ENCODE measurements at regions not wholly inside any gene's neighbourhood (a gene's known extent, or its start where the extent isn't known, plus 50 kb on each side); places are given as distances from the start of the nearest gene placed in this dataset.

DNA sequence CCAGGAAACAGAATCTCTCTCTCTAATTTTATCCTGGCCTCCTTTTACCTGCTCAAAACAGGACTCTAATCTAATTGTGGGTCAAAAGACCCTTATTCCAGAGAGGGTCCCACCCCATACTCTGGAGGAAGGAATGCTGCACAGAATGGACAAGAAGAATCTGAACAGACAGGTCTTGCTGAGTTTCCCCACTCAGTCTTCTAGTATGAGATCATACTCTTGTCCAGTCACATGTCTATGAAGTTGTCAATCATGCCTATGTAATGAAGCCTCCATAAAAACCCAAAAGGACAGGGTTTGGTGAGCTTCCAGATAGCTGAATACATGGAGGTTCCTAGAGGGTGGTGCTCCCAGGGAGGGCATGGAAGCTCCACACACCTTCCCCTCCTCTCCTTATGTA, 123.9 kb upstream of the FER start (continued):
- TF ChIP-seq, protein P1, sequence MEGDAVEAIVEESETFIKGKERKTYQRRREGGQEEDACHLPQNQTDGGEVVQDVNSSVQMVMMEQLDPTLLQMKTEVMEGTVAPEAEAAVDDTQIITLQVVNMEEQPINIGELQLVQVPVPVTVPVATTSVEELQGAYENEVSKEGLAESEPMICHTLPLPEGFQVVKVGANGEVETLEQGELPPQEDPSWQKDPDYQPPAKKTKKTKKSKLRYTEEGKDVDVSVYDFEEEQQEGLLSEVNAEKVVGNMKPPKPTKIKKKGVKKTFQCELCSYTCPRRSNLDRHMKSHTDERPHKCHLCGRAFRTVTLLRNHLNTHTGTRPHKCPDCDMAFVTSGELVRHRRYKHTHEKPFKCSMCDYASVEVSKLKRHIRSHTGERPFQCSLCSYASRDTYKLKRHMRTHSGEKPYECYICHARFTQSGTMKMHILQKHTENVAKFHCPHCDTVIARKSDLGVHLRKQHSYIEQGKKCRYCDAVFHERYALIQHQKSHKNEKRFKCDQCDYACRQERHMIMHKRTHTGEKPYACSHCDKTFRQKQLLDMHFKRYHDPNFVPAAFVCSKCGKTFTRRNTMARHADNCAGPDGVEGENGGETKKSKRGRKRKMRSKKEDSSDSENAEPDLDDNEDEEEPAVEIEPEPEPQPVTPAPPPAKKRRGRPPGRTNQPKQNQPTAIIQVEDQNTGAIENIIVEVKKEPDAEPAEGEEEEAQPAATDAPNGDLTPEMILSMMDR (IDR thresholded peaks at IDR 0.05 in 2 of 3, conservative IDR thresholded peaks at IDR 0.05 in 1 of 3; ENCODE audit: borderline replicate concordance in 1 of 3, insufficient read depth in 1 of 3, low read depth in 2 of 3, low read length in 2 of 3), result no peak
- TF ChIP-seq, protein P2, sequence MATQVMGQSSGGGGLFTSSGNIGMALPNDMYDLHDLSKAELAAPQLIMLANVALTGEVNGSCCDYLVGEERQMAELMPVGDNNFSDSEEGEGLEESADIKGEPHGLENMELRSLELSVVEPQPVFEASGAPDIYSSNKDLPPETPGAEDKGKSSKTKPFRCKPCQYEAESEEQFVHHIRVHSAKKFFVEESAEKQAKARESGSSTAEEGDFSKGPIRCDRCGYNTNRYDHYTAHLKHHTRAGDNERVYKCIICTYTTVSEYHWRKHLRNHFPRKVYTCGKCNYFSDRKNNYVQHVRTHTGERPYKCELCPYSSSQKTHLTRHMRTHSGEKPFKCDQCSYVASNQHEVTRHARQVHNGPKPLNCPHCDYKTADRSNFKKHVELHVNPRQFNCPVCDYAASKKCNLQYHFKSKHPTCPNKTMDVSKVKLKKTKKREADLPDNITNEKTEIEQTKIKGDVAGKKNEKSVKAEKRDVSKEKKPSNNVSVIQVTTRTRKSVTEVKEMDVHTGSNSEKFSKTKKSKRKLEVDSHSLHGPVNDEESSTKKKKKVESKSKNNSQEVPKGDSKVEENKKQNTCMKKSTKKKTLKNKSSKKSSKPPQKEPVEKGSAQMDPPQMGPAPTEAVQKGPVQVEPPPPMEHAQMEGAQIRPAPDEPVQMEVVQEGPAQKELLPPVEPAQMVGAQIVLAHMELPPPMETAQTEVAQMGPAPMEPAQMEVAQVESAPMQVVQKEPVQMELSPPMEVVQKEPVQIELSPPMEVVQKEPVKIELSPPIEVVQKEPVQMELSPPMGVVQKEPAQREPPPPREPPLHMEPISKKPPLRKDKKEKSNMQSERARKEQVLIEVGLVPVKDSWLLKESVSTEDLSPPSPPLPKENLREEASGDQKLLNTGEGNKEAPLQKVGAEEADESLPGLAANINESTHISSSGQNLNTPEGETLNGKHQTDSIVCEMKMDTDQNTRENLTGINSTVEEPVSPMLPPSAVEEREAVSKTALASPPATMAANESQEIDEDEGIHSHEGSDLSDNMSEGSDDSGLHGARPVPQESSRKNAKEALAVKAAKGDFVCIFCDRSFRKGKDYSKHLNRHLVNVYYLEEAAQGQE (IDR thresholded peaks at IDR 0.05; ENCODE audit: low read depth), result no peak
- no peak for TF ChIP-seq ZNF274 (IDR thresholded peaks at IDR 0.05; ENCODE audit: low read depth, low read length)
- TF ChIP-seq ELF1 (IDR thresholded peaks at IDR 0.05; ENCODE audit: borderline replicate concordance, low read depth), result no peak
- TF ChIP-seq CEBPB (IDR thresholded peaks at IDR 0.05; ENCODE audit: low read depth), result no peak
- TF ChIP-seq EZH2 (IDR thresholded peaks at IDR 0.05), result no peak
- TF ChIP-seq RAD21 (IDR thresholded peaks at IDR 0.05; ENCODE audit: low read depth), result no peak

DNA sequence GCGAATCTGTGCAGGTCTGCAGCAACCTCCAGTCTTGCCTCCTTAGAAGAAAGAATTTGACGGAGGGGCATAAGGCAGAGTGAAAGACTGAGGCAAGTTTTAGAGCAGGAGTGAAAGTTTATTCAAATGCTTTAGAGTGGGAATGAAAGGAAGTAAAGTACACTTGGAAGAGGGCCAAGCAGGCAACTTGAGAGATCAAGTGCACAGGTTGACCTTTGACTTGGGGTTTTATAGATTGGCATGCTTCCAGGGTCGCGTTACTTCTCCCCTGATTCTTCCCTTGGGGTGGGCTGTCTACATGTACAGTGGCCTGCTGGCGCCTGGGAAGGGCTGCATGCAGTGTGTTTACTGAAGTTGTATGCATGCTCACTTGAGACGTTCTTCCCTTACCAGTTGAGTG, 127.2 kb upstream of the FER start:
- no peaks in the 10 kb centered on the region for H3K36me3 ChIP-seq (ENCODE audit: control insufficient read depth in 1 of 2, insufficient read depth in 2 of 2, low read length in 2 of 2)
- BruUV-seq (replicated peaks), result no TSS peak
- H4K20me1 ChIP-seq (ENCODE audit: insufficient read depth), result no peaks in the 10 kb centered on the region
- no peak overlapping the region for H3K4me3 ChIP-seq (replicated peaks in 1 of 2; ENCODE audit: low read depth in 1 of 2, low read length in 2 of 2)
- no peak overlapping the region for H3K27ac ChIP-seq (ENCODE audit: low read depth, low read length)
- no peaks in the 10 kb centered on the region for H3K27me3 ChIP-seq (ENCODE audit: insufficient read depth, low read length)
- RAD21 ChIA-PET (ENCODE audit: low non-redundant PET in 1 of 2, low total read pairs in 2 of 2, uncharacterized antibody in 2 of 2, unreplicated experiment in 2 of 2), result no interaction called here
- no peaks in the 10 kb centered on the region for H3K9me3 ChIP-seq (ENCODE audit: control insufficient read depth in 1 of 2, insufficient read depth in 1 of 2, low read depth in 1 of 2, low read length in 2 of 2)
- no peaks in the 10 kb centered on the region for H3K4me1 ChIP-seq (ENCODE audit: control insufficient read depth in 1 of 2, insufficient read depth in 2 of 2, low read length in 2 of 2)
- intact Hi-C loops (cut with micrococcal nuclease), result no loop called here
- no peak overlapping the region for H2AFZ ChIP-seq (ENCODE audit: low read depth, low read length, poor library complexity, severe bottlenecking)
- H3K4me2 ChIP-seq (ENCODE audit: low read length), result no peak overlapping the region
- DNase-seq (ENCODE audit: low read depth, low spot score), result no peak
- no peaks in the 10 kb centered on the region for H3K79me2 ChIP-seq (ENCODE audit: insufficient read depth, low read length)
- H3K9me2 ChIP-seq (ENCODE audit: insufficient read depth), result no peaks in the 10 kb centered on the region
- POLR2A ChIA-PET, result no interaction called here
- CTCF ChIA-PET, result no interaction called here
- no peak for ATAC-seq
- H3K9ac ChIP-seq (ENCODE audit: low read length), result no peak overlapping the region
- no peak for TF ChIP-seq ZFX (IDR thresholded peaks at IDR 0.05)
- no peak for TF ChIP-seq RAD21 (IDR thresholded peaks at IDR 0.05; ENCODE audit: low read depth)
- no peak for TF ChIP-seq CEBPB (IDR thresholded peaks at IDR 0.05; ENCODE audit: low read depth)
- TF ChIP-seq ELF1 (IDR thresholded peaks at IDR 0.05; ENCODE audit: borderline replicate concordance, low read depth), result no peak
- no peak for TF ChIP-seq EZH2phosphoT487 (IDR thresholded peaks at IDR 0.05; ENCODE audit: borderline replicate concordance)
- no peak for TF ChIP-seq POLR2AphosphoS5 (IDR thresholded peaks at IDR 0.05; ENCODE audit: low read depth, low read length)
- TF ChIP-seq, protein P3, sequence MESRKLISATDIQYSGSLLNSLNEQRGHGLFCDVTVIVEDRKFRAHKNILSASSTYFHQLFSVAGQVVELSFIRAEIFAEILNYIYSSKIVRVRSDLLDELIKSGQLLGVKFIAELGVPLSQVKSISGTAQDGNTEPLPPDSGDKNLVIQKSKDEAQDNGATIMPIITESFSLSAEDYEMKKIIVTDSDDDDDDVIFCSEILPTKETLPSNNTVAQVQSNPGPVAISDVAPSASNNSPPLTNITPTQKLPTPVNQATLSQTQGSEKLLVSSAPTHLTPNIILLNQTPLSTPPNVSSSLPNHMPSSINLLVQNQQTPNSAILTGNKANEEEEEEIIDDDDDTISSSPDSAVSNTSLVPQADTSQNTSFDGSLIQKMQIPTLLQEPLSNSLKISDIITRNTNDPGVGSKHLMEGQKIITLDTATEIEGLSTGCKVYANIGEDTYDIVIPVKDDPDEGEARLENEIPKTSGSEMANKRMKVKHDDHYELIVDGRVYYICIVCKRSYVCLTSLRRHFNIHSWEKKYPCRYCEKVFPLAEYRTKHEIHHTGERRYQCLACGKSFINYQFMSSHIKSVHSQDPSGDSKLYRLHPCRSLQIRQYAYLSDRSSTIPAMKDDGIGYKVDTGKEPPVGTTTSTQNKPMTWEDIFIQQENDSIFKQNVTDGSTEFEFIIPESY (IDR thresholded peaks at IDR 0.05; ENCODE audit: extremely low read depth, insufficient replicate concordance, low read length), result no peak
- no peak for TF ChIP-seq CBX3 (IDR thresholded peaks at IDR 0.05; ENCODE audit: low read depth)
- TF ChIP-seq, protein P2 (IDR thresholded peaks at IDR 0.05; ENCODE audit: low read depth), result no peak
- TF ChIP-seq SIN3A (IDR thresholded peaks at IDR 0.05; ENCODE audit: low read depth), result no peak
- no peak for TF ChIP-seq ZNF274 (IDR thresholded peaks at IDR 0.05; ENCODE audit: low read depth, low read length)
